RWPE1 (cell line): ENCODE measurements at regions not wholly inside any gene's neighbourhood (a gene's known extent, or its start where the extent isn't known, plus 50 kb on each side); places are given as distances from the start of the nearest gene placed in this dataset.

Experiments
- CTCF ChIA-PET: fragments of 350-600 bp; sonication (Branson Sonifier 250); formaldehyde crosslinking; extraction: SDS; loops from one replicate; lab custom pipeline; 2021; lab: Yijun Ruan, JAX
- POLR2A ChIA-PET: fragments of 400-600 bp; formaldehyde crosslinking; extraction: SDS; loops from one replicate; lab custom pipeline; 2020; ENCODE audit warnings: antibody characterized with exemption; ENCODE audit not compliant: low non-redundant PET; lab: Yijun Ruan, JAX
- DNase-seq: peaks from one replicate; pipeline ENCODE4 v3.0.0; 2012; ENCODE audit warnings: low spot score
- H3K27ac ChIP-seq: fragments of 450-650 bp; 2 replicates; pipeline ENCODE4 v1.5.1; 2017
- TF ChIP-seq, protein P1 (sequence below): fragments of 450-650 bp; conservative IDR thresholded peaks from 2 replicates; pipeline ENCODE4 v1.5.1; 2017; ENCODE audit warnings: low read depth, mild to moderate bottlenecking

DNA sequence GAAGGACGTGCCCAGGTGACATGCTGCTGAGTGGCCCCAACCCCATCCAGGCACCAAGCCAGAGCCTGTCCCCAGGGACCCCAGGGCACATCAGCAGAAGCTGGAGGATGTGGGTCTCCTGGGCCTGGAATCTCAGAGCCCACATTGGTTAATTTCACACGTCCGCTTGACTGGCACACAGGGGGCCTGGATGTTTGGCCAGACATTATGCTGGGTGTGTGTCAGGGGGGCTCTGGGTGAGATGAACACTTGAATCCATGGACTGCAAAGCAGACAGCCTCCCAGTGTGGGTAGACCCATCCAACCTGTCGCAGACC lies 79.1 kb upstream of the RET start:
- H3K27ac ChIP-seq: no peak overlapping the region
- POLR2A ChIA-PET: no interaction called here
- DNase-seq: no peak
- CTCF ChIA-PET: no interaction called here
- TF ChIP-seq, protein P1, sequence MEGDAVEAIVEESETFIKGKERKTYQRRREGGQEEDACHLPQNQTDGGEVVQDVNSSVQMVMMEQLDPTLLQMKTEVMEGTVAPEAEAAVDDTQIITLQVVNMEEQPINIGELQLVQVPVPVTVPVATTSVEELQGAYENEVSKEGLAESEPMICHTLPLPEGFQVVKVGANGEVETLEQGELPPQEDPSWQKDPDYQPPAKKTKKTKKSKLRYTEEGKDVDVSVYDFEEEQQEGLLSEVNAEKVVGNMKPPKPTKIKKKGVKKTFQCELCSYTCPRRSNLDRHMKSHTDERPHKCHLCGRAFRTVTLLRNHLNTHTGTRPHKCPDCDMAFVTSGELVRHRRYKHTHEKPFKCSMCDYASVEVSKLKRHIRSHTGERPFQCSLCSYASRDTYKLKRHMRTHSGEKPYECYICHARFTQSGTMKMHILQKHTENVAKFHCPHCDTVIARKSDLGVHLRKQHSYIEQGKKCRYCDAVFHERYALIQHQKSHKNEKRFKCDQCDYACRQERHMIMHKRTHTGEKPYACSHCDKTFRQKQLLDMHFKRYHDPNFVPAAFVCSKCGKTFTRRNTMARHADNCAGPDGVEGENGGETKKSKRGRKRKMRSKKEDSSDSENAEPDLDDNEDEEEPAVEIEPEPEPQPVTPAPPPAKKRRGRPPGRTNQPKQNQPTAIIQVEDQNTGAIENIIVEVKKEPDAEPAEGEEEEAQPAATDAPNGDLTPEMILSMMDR: no peak

DNA sequence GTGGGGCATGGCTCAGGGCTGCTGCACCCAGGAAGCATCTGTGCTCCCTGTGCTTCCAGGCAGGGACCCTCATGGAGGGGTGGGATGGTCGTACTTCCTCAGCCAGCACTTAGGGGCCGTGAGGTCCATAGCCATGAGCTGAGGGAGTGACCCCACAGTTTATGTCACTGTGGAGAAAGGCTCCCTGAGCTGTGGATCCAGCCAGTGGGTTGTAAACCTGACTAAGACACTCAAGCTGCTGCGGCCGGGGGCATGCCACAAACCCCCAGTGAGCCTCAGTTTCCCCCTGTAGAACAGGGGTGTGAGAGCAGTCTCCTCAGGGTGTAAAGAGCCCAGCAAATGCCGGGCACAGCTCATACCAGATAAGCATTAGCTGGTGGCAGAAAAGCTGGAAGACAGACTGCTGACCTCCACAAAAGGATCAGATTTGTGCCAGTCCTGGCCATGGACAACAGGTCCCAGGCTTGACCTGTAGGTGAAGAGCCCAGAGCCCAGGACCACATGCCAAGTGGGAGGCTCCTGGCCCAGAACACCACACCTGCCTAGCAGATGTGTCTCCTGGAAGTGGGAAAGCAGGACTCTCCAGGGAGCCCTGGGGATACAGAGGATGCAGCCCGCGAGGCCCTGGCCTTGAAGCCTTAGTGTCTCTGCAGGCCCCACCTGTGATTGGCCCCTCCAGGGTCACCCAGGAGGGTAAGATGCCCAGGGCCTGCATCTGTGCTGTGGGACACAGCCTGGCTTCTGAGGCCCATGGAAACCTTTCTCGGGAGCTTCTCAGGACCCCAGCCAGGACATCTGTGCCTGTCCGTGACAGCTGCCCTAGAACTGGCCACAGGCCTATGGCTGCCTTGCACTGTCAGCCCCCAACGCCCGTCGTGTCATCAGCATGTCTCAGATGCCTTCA lies 78.1 kb upstream of the RET start:
- CTCF ChIA-PET: interaction anchor here (0.5 kb wide), 1 partner anchor 12 kb away, joined by 3 read pairs; no protein-coding TSS in a partner anchor
- DNase-seq: no peak
- POLR2A ChIA-PET: no interaction called here
- TF ChIP-seq, protein P1: no peak
- H3K27ac ChIP-seq: no peak overlapping the region

DNA sequence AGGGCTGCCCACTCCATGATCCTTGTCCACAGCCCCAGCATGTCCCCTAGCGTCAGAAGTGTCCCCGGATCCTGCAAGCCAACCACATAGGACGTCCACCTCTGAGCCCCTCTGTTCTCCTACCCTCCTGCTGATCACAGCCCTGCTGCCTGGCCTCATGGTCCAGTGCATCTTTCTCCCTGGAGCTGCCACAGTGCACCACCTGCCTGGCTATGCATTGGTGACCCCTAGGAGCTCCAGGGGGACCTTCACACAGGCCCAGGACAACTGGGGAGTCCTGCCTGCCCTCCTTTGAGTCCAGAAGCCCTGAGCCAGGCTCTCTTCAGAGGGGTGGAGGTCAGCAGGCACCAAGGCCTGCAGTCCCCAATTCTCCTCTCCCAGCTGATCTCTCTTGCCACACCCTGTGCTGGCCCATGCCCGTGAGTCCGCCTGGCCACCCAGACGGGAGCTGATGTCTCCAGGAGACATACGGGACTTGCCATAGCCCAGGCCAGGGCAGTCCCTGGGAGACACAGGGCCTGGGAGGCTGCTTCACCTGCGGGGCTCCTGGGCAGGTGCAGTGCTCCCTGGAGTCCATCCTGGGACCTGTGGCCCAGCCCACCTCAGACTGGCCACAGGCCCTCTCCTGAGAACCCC lies 77.4 kb upstream of the RET start:
- ChIA-PET POLR2A (no interaction called here), CTCF (interaction anchor here (0.5 kb wide), 1 partner anchor 12 kb away, joined by 3 read pairs; no protein-coding TSS in a partner anchor)
- TF ChIP-seq, protein P1: no peak
- H3K27ac ChIP-seq: no peak overlapping the region
- no peak for DNase-seq

DNA sequence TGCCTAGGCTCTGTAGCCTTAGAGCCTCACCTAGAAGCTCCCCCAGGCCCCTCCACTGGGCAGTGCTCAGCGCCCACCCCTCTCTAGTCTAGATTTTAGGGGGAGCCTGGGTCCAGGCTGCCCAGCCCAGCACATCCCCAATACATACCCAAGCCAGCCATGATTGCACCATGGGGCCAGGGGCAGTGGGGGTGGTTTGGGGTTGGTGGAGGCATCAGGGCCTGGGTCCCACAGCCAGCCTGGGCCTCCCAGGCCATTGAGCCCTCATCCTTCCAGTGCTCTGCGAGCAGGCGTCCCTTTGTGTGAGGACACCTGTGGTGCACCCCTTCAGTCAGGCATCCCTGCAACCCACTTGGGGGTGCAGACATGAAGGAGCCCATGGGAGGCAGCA lies 76.9 kb upstream of the RET start:
- no peak overlapping the region for H3K27ac ChIP-seq
- ChIA-PET POLR2A (no interaction called here), CTCF (no interaction called here)
- DNase-seq: no peak
- TF ChIP-seq, protein P1: no peak

DNA sequence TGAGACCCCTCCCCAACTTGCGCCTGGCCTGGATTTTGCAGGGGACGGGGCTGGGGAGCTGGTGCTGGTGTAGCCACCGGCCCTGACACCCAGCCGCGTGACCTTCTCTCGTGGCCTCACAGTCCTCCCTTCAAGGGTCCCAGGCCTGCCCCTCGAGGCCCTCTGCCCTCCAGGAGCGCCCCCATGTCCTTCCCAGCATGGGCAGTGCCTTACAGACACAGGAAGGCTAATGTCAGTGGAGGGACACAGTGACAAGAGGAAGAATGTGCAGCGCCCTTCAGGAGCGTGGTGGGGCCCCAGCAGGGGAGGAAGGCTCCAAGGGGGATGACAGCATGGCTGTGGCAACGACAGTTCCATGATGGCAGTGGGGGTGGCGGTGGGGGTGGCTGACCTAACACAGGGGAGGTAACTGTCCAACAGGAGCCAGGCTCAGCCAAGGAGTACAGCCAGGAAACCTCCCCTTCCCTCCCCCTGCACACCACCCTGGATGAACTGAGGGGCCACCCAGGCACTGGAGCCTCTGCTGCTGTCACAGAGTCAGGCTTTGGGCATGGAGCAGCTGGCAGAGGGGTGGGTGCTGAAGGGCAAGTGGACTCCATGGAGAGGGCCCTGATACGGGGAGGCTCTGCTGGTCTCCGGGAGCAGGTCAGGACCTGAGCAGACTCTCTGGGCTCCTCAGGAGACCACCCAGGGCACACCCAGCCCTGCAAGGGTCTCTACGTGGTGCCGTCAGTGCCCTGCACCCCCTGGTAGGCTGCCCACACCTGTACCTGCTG lies 76.0 kb upstream of the RET start:
- no peak for DNase-seq
- POLR2A ChIA-PET: no interaction called here
- CTCF ChIA-PET: no interaction called here
- no peak overlapping the region for H3K27ac ChIP-seq
- TF ChIP-seq, protein P1: no peak

DNA sequence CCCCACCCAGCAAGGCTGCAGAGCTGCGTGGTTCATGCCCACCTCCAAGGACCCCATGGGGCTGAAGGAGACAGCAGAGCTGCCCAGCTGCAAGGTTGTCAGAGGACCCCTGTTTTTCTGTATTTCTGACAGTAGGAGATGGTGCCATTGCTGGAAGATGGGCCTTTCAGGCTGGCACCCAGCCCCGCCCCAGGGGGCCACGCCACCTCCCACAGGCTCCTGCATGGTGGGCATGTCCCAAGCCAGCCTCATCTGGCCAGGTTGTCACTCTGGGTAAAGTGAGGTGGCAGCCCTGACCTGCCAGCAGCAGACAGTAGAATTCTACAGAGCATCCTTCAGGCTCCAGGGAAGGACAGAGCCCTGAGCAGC lies 75.5 kb upstream of the RET start:
- H3K27ac ChIP-seq: no peak overlapping the region
- TF ChIP-seq, protein P1: no peak
- DNase-seq: no peak
- CTCF ChIA-PET: no interaction called here
- POLR2A ChIA-PET: no interaction called here
